A673 (cell line): ENCODE measurements at regions not wholly inside any gene's neighbourhood (a gene's known extent, or its start where the extent isn't known, plus 50 kb on each side); places are given as distances from the start of the nearest gene placed in this dataset.

Experiments
- EZH2 ChIP-seq: fragments of 200-600 bp; sonication (generic); IDR thresholded peaks from 2 replicates; pipeline ENCODE4 v1.6.1; 2017; ENCODE audit warnings: borderline replicate concordance, low read depth, mild to moderate bottlenecking, mixed read lengths, antibody characterized with exemption, low read length; ENCODE audit not compliant: poor library complexity, severe bottlenecking
- TF ChIP-seq, protein P1 (sequence below): fragments of 300-800, 200-600 bp; sonication (generic); conservative IDR thresholded peaks from 2 replicates; pipeline ENCODE4 v1.5.1; 2017; ENCODE audit warnings: low read depth, mild to moderate bottlenecking, antibody characterized with exemption, low read length, moderate library complexity, mixed read lengths

DNA sequence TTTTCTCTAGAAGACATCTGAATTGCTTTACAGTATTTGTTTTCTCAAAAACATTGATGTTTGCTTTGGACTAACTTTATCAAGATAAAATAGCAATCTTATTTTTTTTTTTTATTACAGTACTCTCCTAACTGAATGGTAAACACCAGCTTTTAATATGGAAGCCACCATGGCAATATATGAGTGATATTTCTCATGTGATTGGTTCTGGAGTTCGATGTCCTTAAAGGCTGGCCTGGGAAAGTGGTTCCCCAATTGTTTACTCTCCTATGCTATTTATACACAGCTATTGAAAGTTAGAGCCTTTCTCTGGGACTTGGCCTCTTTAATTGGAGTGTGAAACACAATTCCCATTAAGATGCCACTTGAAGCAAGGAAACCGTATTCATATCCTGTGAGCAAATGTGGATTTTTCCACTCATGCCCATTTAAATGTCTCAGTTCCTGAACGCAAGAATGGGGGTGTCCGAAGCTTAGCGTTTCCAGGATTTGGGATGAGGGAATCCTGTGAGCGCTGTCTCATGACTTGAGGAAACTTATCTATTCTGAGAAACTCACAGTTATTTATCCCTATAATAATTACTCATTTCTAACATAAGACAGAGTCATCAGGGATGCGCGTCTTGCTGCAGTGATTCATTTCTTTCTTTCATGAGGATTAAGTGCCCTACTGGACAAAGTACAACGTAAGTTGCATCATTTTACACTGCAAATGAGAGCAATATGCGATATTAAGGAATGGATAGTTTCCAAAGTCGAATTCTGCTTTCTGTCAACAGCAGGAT, 143.3 kb upstream of the PREP start:
- TF ChIP-seq, protein P1, sequence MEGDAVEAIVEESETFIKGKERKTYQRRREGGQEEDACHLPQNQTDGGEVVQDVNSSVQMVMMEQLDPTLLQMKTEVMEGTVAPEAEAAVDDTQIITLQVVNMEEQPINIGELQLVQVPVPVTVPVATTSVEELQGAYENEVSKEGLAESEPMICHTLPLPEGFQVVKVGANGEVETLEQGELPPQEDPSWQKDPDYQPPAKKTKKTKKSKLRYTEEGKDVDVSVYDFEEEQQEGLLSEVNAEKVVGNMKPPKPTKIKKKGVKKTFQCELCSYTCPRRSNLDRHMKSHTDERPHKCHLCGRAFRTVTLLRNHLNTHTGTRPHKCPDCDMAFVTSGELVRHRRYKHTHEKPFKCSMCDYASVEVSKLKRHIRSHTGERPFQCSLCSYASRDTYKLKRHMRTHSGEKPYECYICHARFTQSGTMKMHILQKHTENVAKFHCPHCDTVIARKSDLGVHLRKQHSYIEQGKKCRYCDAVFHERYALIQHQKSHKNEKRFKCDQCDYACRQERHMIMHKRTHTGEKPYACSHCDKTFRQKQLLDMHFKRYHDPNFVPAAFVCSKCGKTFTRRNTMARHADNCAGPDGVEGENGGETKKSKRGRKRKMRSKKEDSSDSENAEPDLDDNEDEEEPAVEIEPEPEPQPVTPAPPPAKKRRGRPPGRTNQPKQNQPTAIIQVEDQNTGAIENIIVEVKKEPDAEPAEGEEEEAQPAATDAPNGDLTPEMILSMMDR = no peak
- TF ChIP-seq EZH2 = no peak
